ENCODE measurements at regions not wholly inside any gene's neighbourhood (a gene's known extent, or its start where the extent isn't known, plus 50 kb on each side); places are given as distances from the start of the nearest gene placed in this dataset.

DNA sequence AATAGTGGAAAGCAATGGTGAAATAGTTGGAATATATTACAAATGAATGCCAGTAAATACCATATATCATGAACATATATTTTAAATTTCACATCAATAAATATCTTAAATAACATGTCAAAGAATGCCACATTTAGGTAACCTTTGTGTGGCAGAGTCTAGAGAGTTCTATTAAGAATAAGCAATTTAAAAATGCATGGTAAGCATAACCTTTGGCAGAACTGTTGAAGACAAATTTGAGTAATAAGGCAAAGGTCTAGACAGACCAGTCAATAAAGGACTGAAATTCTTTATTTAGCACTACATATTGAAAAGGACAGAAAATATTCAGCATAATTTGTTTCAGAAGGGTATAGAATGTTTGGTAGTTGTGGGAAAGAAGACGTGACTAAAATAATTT is 1417.0 kb downstream of the SUCLG1 start:
- no peak for TF ChIP-seq EZH2 (IDR thresholded peaks at IDR 0.05; ENCODE audit: low read length)
- TF ChIP-seq, protein P1, sequence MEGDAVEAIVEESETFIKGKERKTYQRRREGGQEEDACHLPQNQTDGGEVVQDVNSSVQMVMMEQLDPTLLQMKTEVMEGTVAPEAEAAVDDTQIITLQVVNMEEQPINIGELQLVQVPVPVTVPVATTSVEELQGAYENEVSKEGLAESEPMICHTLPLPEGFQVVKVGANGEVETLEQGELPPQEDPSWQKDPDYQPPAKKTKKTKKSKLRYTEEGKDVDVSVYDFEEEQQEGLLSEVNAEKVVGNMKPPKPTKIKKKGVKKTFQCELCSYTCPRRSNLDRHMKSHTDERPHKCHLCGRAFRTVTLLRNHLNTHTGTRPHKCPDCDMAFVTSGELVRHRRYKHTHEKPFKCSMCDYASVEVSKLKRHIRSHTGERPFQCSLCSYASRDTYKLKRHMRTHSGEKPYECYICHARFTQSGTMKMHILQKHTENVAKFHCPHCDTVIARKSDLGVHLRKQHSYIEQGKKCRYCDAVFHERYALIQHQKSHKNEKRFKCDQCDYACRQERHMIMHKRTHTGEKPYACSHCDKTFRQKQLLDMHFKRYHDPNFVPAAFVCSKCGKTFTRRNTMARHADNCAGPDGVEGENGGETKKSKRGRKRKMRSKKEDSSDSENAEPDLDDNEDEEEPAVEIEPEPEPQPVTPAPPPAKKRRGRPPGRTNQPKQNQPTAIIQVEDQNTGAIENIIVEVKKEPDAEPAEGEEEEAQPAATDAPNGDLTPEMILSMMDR (optimal IDR thresholded peaks at IDR 0.05 in 1 of 3, IDR thresholded peaks at IDR 0.05 in 1 of 3, conservative IDR thresholded peaks at IDR 0.05 in 1 of 3; ENCODE audit: extremely low read depth in 1 of 3, insufficient read depth in 2 of 3, low read length in 3 of 3), result no peak
